ENCODE measurements at regions not wholly inside any gene's neighbourhood (a gene's known extent, or its start where the extent isn't known, plus 50 kb on each side); places are given as distances from the start of the nearest gene placed in this dataset.

DNA sequence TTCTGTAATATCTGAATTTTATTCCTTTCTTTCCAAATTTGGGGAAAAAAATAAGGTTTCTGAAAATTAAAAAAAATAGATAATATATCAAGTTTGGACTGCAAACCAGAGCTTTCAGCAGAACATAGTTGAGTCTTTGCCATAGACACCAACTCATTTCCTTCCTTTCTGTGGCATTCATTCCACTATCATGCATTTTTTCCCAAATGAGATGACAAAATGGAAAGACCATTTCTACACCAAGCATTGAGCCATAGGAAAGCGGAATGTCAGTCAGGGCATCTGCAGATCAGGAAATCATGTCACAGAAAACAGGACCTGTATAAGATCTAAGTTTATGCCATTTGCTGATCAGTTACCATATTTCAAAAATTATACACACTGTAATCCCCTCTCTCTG is 333.3 kb upstream of the THBS1 start:
- Histone ChIP-seq H3K4me3 (ENCODE audit: extremely low read depth, insufficient read depth, low read length, poor library complexity, severe bottlenecking) (no peak overlapping the region), H3K9me3 (ENCODE audit: control insufficient read depth, low read length) (no peaks in the 10 kb centered on the region), H3K36me3 (ENCODE audit: control insufficient read depth, insufficient read depth, low read length) (no peaks in the 10 kb centered on the region), H3K4me1 (ENCODE audit: control insufficient read depth, insufficient read depth, low read length, poor library complexity, severe bottlenecking) (peaks cover 16% of the 10 kb centered on the region), H3K27ac (ENCODE audit: low read depth, low read length, severe bottlenecking) (peak overlapping the region; percentile 82)
- WGBS, 2 experiments (ENCODE audit: insufficient coverage in 2 of 2), result no CpG with 5 or more reads among the region's 1 CpG

DNA sequence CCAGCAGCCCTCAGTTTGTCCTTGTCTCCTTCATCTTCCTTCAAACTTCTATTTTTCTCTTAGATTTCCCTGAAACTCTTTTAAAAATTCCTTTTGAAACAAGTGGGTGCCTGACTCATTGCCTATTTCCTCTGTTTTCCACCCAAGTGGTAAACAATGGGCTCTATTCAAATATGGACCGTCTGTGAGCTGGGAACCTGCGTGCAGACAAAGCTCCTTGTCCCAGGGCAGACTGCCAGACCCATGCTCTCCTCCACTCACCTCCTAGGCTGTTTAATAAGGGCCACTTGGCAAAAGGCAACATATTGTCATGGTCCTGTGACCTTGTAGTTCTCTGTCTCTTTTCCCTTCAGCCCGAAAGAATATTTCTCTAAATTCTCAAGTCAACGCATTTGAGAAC is 332.7 kb upstream of the THBS1 start:
- no peaks in the 10 kb centered on the region for H3K9me3 ChIP-seq (ENCODE audit: control insufficient read depth, low read length)
- H3K36me3 ChIP-seq (ENCODE audit: control insufficient read depth, insufficient read depth, low read length), result no peaks in the 10 kb centered on the region
- no peak overlapping the region for H3K4me3 ChIP-seq (ENCODE audit: extremely low read depth, insufficient read depth, low read length, poor library complexity, severe bottlenecking)
- 40% methylated on average over 1 to 2 of the region's 4 CpGs for WGBS, 2 experiments (ENCODE audit: insufficient coverage in 2 of 2)
- H3K27ac ChIP-seq (ENCODE audit: low read depth, low read length, severe bottlenecking), result peak overlapping the region; percentile 82
- H3K4me1 ChIP-seq (ENCODE audit: control insufficient read depth, insufficient read depth, low read length, poor library complexity, severe bottlenecking), result peaks cover 16% of the 10 kb centered on the region

DNA sequence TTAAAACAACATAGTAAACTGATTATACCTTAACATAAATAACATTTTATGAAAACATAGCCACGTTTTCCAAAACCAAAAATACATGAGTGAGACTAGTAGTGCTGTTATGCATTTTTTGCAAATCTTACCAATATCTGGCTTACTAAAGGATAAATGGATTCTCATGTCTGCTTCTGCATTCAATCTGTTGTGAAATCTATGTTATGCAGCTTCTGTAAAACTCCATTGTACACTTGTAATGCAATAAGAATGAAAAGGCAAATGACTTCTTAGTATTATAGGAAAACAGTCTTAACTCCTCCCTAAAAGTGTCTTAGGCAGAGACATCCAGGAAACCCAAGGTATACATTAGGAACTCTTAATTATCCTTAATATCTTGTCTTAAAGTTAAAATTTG is 330.9 kb upstream of the THBS1 start:
- WGBS, 2 experiments (ENCODE audit: insufficient coverage in 2 of 2), result no CpG with 5 or more reads among the region's 1 CpG
- Histone ChIP-seq H3K9me3 (ENCODE audit: control insufficient read depth, low read length) (no peaks in the 10 kb centered on the region), H3K27ac (ENCODE audit: low read depth, low read length, severe bottlenecking) (no peak overlapping the region), H3K4me1 (ENCODE audit: control insufficient read depth, insufficient read depth, low read length, poor library complexity, severe bottlenecking) (peaks cover 16% of the 10 kb centered on the region), H3K36me3 (ENCODE audit: control insufficient read depth, insufficient read depth, low read length) (no peaks in the 10 kb centered on the region), H3K4me3 (ENCODE audit: extremely low read depth, insufficient read depth, low read length, poor library complexity, severe bottlenecking) (no peak overlapping the region)

DNA sequence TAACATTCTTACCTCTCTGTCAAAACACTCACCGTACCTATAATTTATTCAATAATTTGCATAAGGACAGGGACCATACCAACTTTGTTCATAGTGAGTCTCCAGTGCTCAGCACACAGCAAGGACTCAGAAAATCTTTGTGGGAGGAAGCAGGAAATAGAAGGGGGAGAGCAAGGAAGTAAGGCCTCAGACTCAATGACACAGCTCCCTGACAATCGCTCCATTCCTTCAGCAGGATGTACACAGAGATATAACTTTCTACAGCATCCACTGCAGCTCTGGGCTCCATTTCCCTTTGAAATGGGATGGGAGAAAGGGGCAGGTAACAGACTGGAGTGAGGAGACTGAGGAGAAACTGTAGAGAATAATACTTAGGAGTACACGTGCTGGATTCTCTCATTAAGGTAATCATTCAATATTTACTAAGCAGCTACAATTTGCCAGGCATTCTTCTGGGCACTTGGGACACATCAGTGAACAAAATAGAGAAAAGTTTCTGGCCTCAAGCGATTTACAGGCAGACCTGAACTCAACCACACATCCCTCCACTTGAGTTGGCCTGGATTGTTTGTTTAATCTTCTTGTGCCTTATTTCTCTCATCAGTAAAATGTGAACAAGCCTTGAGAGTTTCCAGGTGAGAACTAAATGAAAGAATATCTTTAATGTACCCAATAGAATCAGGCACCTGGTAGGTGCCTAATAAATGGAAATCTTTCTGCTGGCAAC is 330.3 kb upstream of the THBS1 start:
- Histone ChIP-seq H3K4me3 (ENCODE audit: extremely low read depth, insufficient read depth, low read length, poor library complexity, severe bottlenecking) (no peak overlapping the region), H3K36me3 (ENCODE audit: control insufficient read depth, insufficient read depth, low read length) (no peaks in the 10 kb centered on the region), H3K9me3 (ENCODE audit: control insufficient read depth, low read length) (no peaks in the 10 kb centered on the region), H3K4me1 (ENCODE audit: control insufficient read depth, insufficient read depth, low read length, poor library complexity, severe bottlenecking) (peaks cover 16% of the 10 kb centered on the region), H3K27ac (ENCODE audit: low read depth, low read length, severe bottlenecking) (no peak overlapping the region)
- WGBS, 2 experiments (ENCODE audit: insufficient coverage in 2 of 2), result 100% methylated on average over 1 of the region's 4 CpGs; no CpG with 5 or more reads in 1 of the 2 experiments

DNA sequence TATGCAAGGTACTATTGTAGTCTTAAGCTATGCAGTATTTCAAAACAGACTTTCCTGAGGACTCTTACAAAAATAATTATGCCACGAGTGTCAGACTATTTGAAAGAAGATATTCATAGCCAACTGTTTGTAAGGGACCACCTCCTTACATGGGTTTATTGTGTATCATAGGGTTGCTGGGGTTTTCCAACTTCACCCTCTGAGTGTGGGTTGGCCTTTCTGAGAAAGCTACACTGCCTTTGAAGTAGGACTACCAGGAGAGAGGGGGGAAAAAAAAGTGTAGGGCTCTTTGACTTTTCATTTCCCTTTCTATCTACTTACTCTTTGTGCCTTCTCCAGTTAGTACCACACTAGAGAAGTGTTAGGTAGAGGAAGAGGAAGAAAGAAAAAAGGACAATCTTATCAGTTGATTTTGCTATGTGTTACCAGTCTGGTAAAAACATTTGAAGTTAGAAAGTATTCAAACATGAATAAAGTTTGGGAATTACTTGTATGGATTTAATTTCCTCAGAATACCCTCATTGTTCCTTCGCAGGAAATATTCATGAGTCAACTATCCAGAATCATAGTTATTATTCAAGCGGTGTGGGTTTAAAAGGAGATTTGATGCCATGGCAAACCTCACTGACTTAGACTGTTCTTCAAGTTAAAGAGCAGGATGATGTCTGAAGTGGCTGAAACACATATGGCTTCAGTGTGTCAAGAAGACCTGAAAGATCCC is 329.3 kb upstream of the THBS1 start:
- Histone ChIP-seq H3K4me1 (ENCODE audit: control insufficient read depth, insufficient read depth, low read length, poor library complexity, severe bottlenecking) (peaks cover 16% of the 10 kb centered on the region), H3K9me3 (ENCODE audit: control insufficient read depth, low read length) (no peaks in the 10 kb centered on the region), H3K4me3 (ENCODE audit: extremely low read depth, insufficient read depth, low read length, poor library complexity, severe bottlenecking) (no peak overlapping the region), H3K36me3 (ENCODE audit: control insufficient read depth, insufficient read depth, low read length) (no peaks in the 10 kb centered on the region), H3K27ac (ENCODE audit: low read depth, low read length, severe bottlenecking) (no peak overlapping the region)
- WGBS, 2 experiments (ENCODE audit: insufficient coverage in 2 of 2), result 100% methylated on average over 1 of the region's 3 CpGs; no CpG with 5 or more reads in 1 of the 2 experiments

DNA sequence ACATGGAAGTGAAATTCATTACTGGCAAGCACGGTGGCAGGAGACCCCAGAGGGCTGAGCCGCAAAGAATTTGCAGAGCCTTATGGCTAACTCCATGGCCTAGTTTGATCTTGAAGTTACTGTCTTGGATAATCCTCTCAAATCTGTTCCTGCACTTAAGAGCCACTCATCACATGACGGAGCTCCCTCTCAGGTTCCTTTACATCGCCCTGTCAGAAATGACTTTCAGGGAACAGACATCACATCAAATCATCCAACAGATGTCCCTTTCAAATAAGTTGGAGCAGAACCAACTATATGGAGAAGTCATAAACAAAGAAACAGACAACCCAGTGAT is 328.8 kb upstream of the THBS1 start:
- Histone ChIP-seq H3K9me3 (ENCODE audit: control insufficient read depth, low read length) (no peaks in the 10 kb centered on the region), H3K27ac (ENCODE audit: low read depth, low read length, severe bottlenecking) (no peak overlapping the region), H3K4me1 (ENCODE audit: control insufficient read depth, insufficient read depth, low read length, poor library complexity, severe bottlenecking) (peaks cover 16% of the 10 kb centered on the region), H3K36me3 (ENCODE audit: control insufficient read depth, insufficient read depth, low read length) (no peaks in the 10 kb centered on the region), H3K4me3 (ENCODE audit: extremely low read depth, insufficient read depth, low read length, poor library complexity, severe bottlenecking) (no peak overlapping the region)
- 69 to 84% methylated on average over 4 of the region's 4 CpGs for WGBS, 2 experiments (ENCODE audit: insufficient coverage in 2 of 2)

DNA sequence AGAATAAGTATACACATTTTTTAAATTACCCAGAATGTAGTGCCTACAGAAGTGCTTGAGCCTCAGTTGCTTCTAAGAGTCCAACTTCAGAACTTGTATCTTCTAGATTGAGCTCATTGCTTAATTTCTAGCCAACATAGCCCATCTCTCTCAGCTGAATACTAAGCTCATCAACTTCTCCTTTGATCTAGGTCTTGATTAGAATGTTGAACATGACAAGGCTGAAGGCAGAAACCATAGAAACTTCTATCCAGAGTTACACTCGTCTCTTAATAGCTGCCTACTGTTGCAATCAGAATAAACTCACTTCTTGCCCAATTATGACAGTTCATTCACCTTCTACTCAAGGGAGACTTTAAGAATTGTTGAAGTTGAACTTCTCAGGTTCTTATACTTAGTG is 327.3 kb upstream of the THBS1 start:
- Histone ChIP-seq H3K4me3 (ENCODE audit: extremely low read depth, insufficient read depth, low read length, poor library complexity, severe bottlenecking) (no peak overlapping the region), H3K36me3 (ENCODE audit: control insufficient read depth, insufficient read depth, low read length) (no peaks in the 10 kb centered on the region), H3K9me3 (ENCODE audit: control insufficient read depth, low read length) (no peaks in the 10 kb centered on the region), H3K27ac (ENCODE audit: low read depth, low read length, severe bottlenecking) (no peak overlapping the region), H3K4me1 (ENCODE audit: control insufficient read depth, insufficient read depth, low read length, poor library complexity, severe bottlenecking) (peaks cover 5% of the 10 kb centered on the region)
- WGBS, 2 experiments (ENCODE audit: insufficient coverage in 2 of 2), result 86% methylated on average over 1 of the region's 1 CpG; no CpG with 5 or more reads in 1 of the 2 experiments

DNA sequence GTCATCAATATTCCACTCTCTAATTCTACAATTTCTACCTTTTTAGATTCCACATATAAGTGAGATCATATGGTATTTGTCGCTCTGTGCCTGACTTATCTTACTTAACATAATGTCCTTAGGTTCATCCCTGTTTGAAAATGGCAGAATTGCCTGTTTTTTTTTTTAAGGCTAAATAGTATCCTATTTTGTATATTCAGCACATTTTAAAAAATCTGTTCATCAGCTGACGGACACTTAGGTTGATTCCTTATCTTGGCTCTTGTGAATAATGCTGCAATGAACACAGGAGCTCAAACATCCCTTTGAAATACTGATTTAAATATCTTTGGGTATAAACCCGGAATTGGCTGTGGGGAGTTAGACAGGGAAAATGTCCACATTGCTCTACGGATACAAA is 326.7 kb upstream of the THBS1 start:
- H3K36me3 ChIP-seq (ENCODE audit: control insufficient read depth, insufficient read depth, low read length), result no peaks in the 10 kb centered on the region
- no peak overlapping the region for H3K27ac ChIP-seq (ENCODE audit: low read depth, low read length, severe bottlenecking)
- 100% methylated on average over 1 of the region's 4 CpGs for WGBS, 2 experiments (ENCODE audit: insufficient coverage in 2 of 2)
- H3K4me1 ChIP-seq (ENCODE audit: control insufficient read depth, insufficient read depth, low read length, poor library complexity, severe bottlenecking), result no peaks in the 10 kb centered on the region
- H3K4me3 ChIP-seq (ENCODE audit: extremely low read depth, insufficient read depth, low read length, poor library complexity, severe bottlenecking), result no peak overlapping the region
- no peaks in the 10 kb centered on the region for H3K9me3 ChIP-seq (ENCODE audit: control insufficient read depth, low read length)

DNA sequence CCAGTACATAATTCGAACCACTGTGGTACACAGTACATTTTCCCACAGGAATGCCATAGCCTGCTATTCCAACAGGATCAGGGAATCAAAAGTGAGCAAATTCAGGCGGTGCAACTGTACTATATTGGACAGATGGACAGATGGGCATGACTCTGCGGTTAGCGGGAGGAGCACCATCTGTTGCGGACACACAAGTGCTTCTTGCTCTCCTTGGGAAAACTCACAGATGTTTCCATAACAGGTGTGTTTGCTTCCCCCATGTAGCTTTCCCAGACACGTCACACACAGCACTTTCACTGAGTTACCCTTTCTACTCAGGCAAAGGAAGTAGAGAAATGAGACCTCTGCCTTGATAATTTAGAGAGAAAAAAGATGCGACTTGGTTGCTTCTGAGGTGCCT is 325.1 kb upstream of the THBS1 start:
- Histone ChIP-seq H3K4me1 (ENCODE audit: control insufficient read depth, insufficient read depth, low read length, poor library complexity, severe bottlenecking) (peaks cover under 1% of the 10 kb centered on the region), H3K36me3 (ENCODE audit: control insufficient read depth, insufficient read depth, low read length) (no peaks in the 10 kb centered on the region), H3K4me3 (ENCODE audit: extremely low read depth, insufficient read depth, low read length, poor library complexity, severe bottlenecking) (no peak overlapping the region), H3K27ac (ENCODE audit: low read depth, low read length, severe bottlenecking) (no peak overlapping the region), H3K9me3 (ENCODE audit: control insufficient read depth, low read length) (no peaks in the 10 kb centered on the region)
- WGBS, 2 experiments (ENCODE audit: insufficient coverage in 2 of 2), result 91 to 100% methylated on average over 4 to 5 of the region's 7 CpGs

DNA sequence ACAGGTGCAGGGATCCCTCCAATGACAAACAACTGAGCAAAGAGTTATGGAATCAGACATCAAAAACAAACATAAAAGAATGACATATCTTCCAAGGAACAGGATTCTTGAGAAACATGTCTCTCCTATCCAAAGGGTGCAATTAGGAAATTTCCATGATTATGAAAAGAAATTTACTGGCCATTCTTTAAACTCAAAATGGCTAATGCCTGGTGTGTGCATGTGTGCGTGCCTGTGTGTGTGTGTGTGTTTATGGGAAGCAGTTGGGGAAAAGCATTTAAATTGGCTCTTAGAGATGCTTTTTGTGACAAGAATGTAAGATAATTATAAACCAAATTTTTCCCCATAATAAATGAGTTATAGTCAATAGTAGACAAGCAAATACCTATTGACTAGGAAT is 320.5 kb upstream of the THBS1 start:
- no peaks in the 10 kb centered on the region for H3K9me3 ChIP-seq (ENCODE audit: control insufficient read depth, low read length)
- 100% methylated on average over 1 of the region's 1 CpG; no CpG with 5 or more reads in 1 of the 2 experiments for WGBS, 2 experiments (ENCODE audit: insufficient coverage in 2 of 2)
- no peak overlapping the region for H3K4me3 ChIP-seq (ENCODE audit: extremely low read depth, insufficient read depth, low read length, poor library complexity, severe bottlenecking)
- H3K27ac ChIP-seq (ENCODE audit: low read depth, low read length, severe bottlenecking), result no peak overlapping the region
- no peaks in the 10 kb centered on the region for H3K36me3 ChIP-seq (ENCODE audit: control insufficient read depth, insufficient read depth, low read length)
- H3K4me1 ChIP-seq (ENCODE audit: control insufficient read depth, insufficient read depth, low read length, poor library complexity, severe bottlenecking), result peaks cover 10% of the 10 kb centered on the region

DNA sequence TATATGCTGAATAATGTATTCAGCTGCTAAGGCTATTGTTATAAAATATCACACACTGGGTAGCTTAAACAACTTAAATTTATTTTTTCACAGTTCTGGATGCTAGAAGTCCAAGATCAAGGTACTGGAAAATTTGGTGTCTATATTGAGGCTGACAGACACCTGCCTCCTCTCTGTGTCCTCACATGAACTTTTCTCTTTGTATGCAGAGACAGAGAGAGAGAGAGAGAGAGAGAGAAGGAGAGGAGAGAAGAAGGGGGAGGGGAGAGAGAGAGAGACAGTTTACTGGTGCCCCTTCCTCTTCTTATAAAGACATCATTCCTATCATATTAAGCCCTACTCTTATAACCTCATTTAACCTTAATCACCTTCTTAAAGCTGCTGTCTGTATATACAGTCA is 320.1 kb upstream of the THBS1 start:
- no peak overlapping the region for H3K27ac ChIP-seq (ENCODE audit: low read depth, low read length, severe bottlenecking)
- H3K4me1 ChIP-seq (ENCODE audit: control insufficient read depth, insufficient read depth, low read length, poor library complexity, severe bottlenecking), result peaks cover 10% of the 10 kb centered on the region
- no peak overlapping the region for H3K4me3 ChIP-seq (ENCODE audit: extremely low read depth, insufficient read depth, low read length, poor library complexity, severe bottlenecking)
- no peaks in the 10 kb centered on the region for H3K9me3 ChIP-seq (ENCODE audit: control insufficient read depth, low read length)
- no peaks in the 10 kb centered on the region for H3K36me3 ChIP-seq (ENCODE audit: control insufficient read depth, insufficient read depth, low read length)

Measured in mesodermal cell (in vitro differentiated cells).